HG02981 (cell line): ENCODE measurements at regions not wholly inside any gene's neighbourhood (a gene's known extent, or its start where the extent isn't known, plus 50 kb on each side); places are given as distances from the start of the nearest gene placed in this dataset.
"Not testable (repeated sequence)": the region's sequence is repeated elsewhere in the genome, so short reads cannot be mapped to it uniquely, and the experiment has no call there.

ENCODE experiments used
- ATAC-seq: cut with Tn5 transposase; IDR thresholded peaks from one replicate; pipeline ENCODE4 v1.9.1; 2021; ENCODE audit warnings: mild to moderate bottlenecking, moderate library complexity; ENCODE audit not compliant: unreplicated experiment

- ATAC-seq, result no peak
Observed at GRCh38 chrX:13478740-13479451, 90.5 kb upstream of the EGFL6 start.

- ATAC-seq, result no peak
Observed at GRCh38 chrX:13476384-13476783, 93.0 kb upstream of the EGFL6 start.

- ATAC-seq, result peak; percentile 52
Observed at GRCh38 chrX:13474164-13474516, 95.3 kb upstream of the EGFL6 start.

GRCh38 chrX:13473442-13474163 is 95.8 kb upstream of the EGFL6 start:
- ATAC-seq, result peak; percentile 66

- ATAC-seq, result no peak
Observed at GRCh38 chrX:13472975-13473374, 96.4 kb upstream of the EGFL6 start.

- no peak for ATAC-seq
Observed at GRCh38 chrX:13471269-13471668, 98.1 kb upstream of the EGFL6 start.

- no peak for ATAC-seq
Observed at GRCh38 chrX:13470685-13470977, 98.8 kb upstream of the EGFL6 start.

GRCh38 chrX:13469963-13470684 is 99.3 kb upstream of the EGFL6 start:
- no peak for ATAC-seq

GRCh38 chrX:13468096-13468495 is 101.3 kb upstream of the EGFL6 start:
- ATAC-seq, result no peak

- no peak for ATAC-seq
Observed at GRCh38 chrX:13467243-13467642, 102.2 kb upstream of the EGFL6 start.

GRCh38 chrX:13464599-13465275 is 104.7 kb upstream of the EGFL6 start:
- no peak for ATAC-seq

GRCh38 chrX:13463608-13464007 is 105.8 kb upstream of the EGFL6 start:
- no peak for ATAC-seq

- no peak for ATAC-seq
Observed at GRCh38 chrX:13452283-13452682, 117.1 kb upstream of the EGFL6 start.

GRCh38 chrX:13449441-13449840 is 120.0 kb upstream of the EGFL6 start:
- no peak for ATAC-seq

GRCh38 chrX:13448941-13449340 is 120.5 kb upstream of the EGFL6 start:
- ATAC-seq, result no peak

GRCh38 chrX:13441608-13442007 is 121.8 kb upstream of the ATXN3L start:
- ATAC-seq, result not testable (repeated sequence)

GRCh38 chrX:13440176-13440575 is 120.3 kb upstream of the ATXN3L start:
- no peak for ATAC-seq

GRCh38 chrX:13433298-13433605 is 113.4 kb upstream of the ATXN3L start:
- no peak for ATAC-seq

- ATAC-seq, result no peak
Observed at GRCh38 chrX:13432414-13433297, 112.8 kb upstream of the ATXN3L start.

- no peak for ATAC-seq
Observed at GRCh38 chrX:13430136-13430827, 110.4 kb upstream of the ATXN3L start.
